SK-N-SH (cell line): ENCODE measurements at regions not wholly inside any gene's neighbourhood (a gene's known extent, or its start where the extent isn't known, plus 50 kb on each side); places are given as distances from the start of the nearest gene placed in this dataset.

Experiments used
- CTCF ChIA-PET: fragments of 300-600, 350-600 bp; formaldehyde crosslinking; extraction: SDS; loops from one replicate; lab custom pipeline; 2021; lab: Yijun Ruan, JAX
- POLR2A ChIA-PET: fragments of 350-600 bp; sonication (Branson Sonifier 250); formaldehyde crosslinking; extraction: SDS; loops from one replicate; lab custom pipeline; 2020; ENCODE audit warnings: antibody characterized with exemption, inconsistent platforms; lab: Yijun Ruan, JAX
- DNase-seq: peaks from one replicate; pipeline ENCODE4 v3.0.0; 2012
- H2AFZ ChIP-seq: fragments of 200-600 bp; sonication (generic); 2 replicates; pipeline ENCODE4 v1.8.1; 2016; ENCODE audit warnings: antibody characterized with exemption, mild to moderate bottlenecking, low read depth
- H3F3A ChIP-seq: fragments of 200-600 bp; sonication (generic); replicated peaks from 2 replicates; pipeline ENCODE3; 2016; ENCODE audit warnings: antibody characterized with exemption, mild to moderate bottlenecking; ENCODE audit not compliant: insufficient read depth
- H3K27ac ChIP-seq, 2 experiments: fragments of 200-500 bp in 1 of 2; fragments of 200-600 bp in 1 of 2; sonication (Bioruptor generic) in 1 of 2; sonication (generic), shearing (Covaris generic) in 1 of 2; 2 replicates each; pipeline versions ENCODE4 v1.5.1 to v1.6.1; 2014 to 2016; ENCODE audit warnings: low read depth in 2 of 2, inconsistent platforms in 1 of 2, low read length in 1 of 2, mild to moderate bottlenecking in 1 of 2, mixed read lengths in 1 of 2
- H3K27me3 ChIP-seq: fragments of 200-600 bp; sonication (generic), shearing (Covaris generic); 2 replicates; pipeline ENCODE4 v1.6.1; 2016; ENCODE audit warnings: mixed run types; ENCODE audit not compliant: insufficient read depth
- H3K36me3 ChIP-seq, 2 experiments: fragments of 200-500 bp in 1 of 2; fragments of 200-600 bp in 1 of 2; sonication (Bioruptor generic) in 1 of 2; sonication (generic) in 1 of 2; replicated peaks in 1 of 2; 2 replicates each; pipeline versions ENCODE3 to v1.5.1; 2014 to 2016; ENCODE audit warnings: low read length in 1 of 2, mild to moderate bottlenecking in 1 of 2; ENCODE audit not compliant: insufficient read depth in 2 of 2, control insufficient read depth in 1 of 2
- H3K4me1 ChIP-seq, 2 experiments: fragments of 200-500 bp in 1 of 2; fragments of 200-600 bp in 1 of 2; sonication (Bioruptor generic) in 1 of 2; sonication (generic), shearing (Covaris generic) in 1 of 2; 2 replicates each; pipeline versions ENCODE4 v1.5.1 to v1.6.1; 2014 to 2016; ENCODE audit warnings: low read depth in 1 of 2, low read length in 1 of 2, mixed run types in 1 of 2; ENCODE audit not compliant: insufficient read depth in 2 of 2, control insufficient read depth in 1 of 2
- H3K4me2 ChIP-seq: fragments of 200-600 bp; sonication (generic), shearing (Covaris generic); 2 replicates; pipeline ENCODE4 v1.6.1; 2017; ENCODE audit warnings: mixed run types
- H3K4me3 ChIP-seq, 2 experiments: fragments of 200-500 bp in 1 of 2; fragments of 200-600 bp in 1 of 2; sonication (Bioruptor generic) in 1 of 2; sonication (generic), shearing (Covaris generic) in 1 of 2; 2 replicates each; pipeline versions ENCODE4 v1.5.1 to v1.8.1; 2014 to 2016; ENCODE audit warnings: low read depth in 2 of 2, inconsistent platforms in 1 of 2, low read length in 1 of 2, mild to moderate bottlenecking in 1 of 2, mixed read lengths in 1 of 2, moderate library complexity in 1 of 2
- H3K79me2 ChIP-seq: fragments of 200-600 bp; sonication (generic); 2 replicates; pipeline ENCODE4 v1.8.1; 2017; ENCODE audit warnings: mild to moderate bottlenecking; ENCODE audit not compliant: insufficient read depth
- H3K9ac ChIP-seq: fragments of 200-600 bp; sonication (generic); 2 replicates; pipeline ENCODE4 v1.6.1; 2017; ENCODE audit warnings: mixed run types
- H3K9me2 ChIP-seq: fragments of 200-600 bp; sonication (generic); 2 replicates; pipeline ENCODE4 v1.6.1; 2017; ENCODE audit warnings: mixed run types
- H3K9me3 ChIP-seq: fragments of 200-600 bp; sonication (generic); 2 replicates; pipeline ENCODE4 v1.6.1; 2017; ENCODE audit warnings: mixed run types, mild to moderate bottlenecking, moderate library complexity
- H4K20me1 ChIP-seq: fragments of 200-600 bp; sonication (generic); 2 replicates; pipeline ENCODE4 v1.6.1; 2017; ENCODE audit warnings: mild to moderate bottlenecking, mixed run types; ENCODE audit not compliant: insufficient read depth
- ELF1 ChIP-seq: IDR thresholded peaks from 2 replicates; pipeline ENCODE4 v1.4.0; 2012
- FOSL2 ChIP-seq: IDR thresholded peaks from 2 replicates; pipeline ENCODE4 v1.4.0; 2012; ENCODE audit warnings: low read depth, mild to moderate bottlenecking, moderate library complexity, borderline replicate concordance
- FOXJ3 ChIP-seq: sonication (generic); formaldehyde crosslinking; IDR thresholded peaks from 2 replicates; pipeline ENCODE4 v1.5.1; 2020; ENCODE audit warnings: mild to moderate bottlenecking, missing genetic modification reagents
- FOXM1 ChIP-seq: IDR thresholded peaks from 2 replicates; pipeline ENCODE4 v1.4.0; 2012; ENCODE audit warnings: low read depth, mild to moderate bottlenecking
- GABPA ChIP-seq: IDR thresholded peaks from 2 replicates; pipeline ENCODE4 v1.4.0; 2012; ENCODE audit warnings: low read depth, mild to moderate bottlenecking
- IRF3 ChIP-seq: fragments of 150-350 bp; IDR thresholded peaks from 2 replicates; pipeline ENCODE4 v1.6.1; 2016; ENCODE audit warnings: mild to moderate bottlenecking, low read depth, low read length
- MEF2A ChIP-seq: IDR thresholded peaks from 2 replicates; pipeline ENCODE4 v1.4.0; 2012; ENCODE audit warnings: low read depth, borderline replicate concordance
- NFIC ChIP-seq: IDR thresholded peaks from 2 replicates; pipeline ENCODE4 v1.4.0; 2012; ENCODE audit warnings: borderline replicate concordance
- NRF1 ChIP-seq: IDR thresholded peaks from 2 replicates; pipeline ENCODE4 v1.6.1; 2012; ENCODE audit warnings: low read depth, mild to moderate bottlenecking, low read length
- RAD21 ChIP-seq: IDR thresholded peaks from 2 replicates; pipeline ENCODE4 v1.6.1; 2012; ENCODE audit warnings: mild to moderate bottlenecking, low read length
- REST ChIP-seq: IDR thresholded peaks from 2 replicates; pipeline ENCODE4 v1.6.1; 2012; ENCODE audit warnings: mild to moderate bottlenecking, low read depth, low read length, moderate library complexity
- RFX5 ChIP-seq: IDR thresholded peaks from 2 replicates; pipeline ENCODE4 v1.6.1; 2012; ENCODE audit warnings: mild to moderate bottlenecking, improper control_type of control experiment, low read length
- SMC3 ChIP-seq: IDR thresholded peaks from 2 replicates; pipeline ENCODE4 v1.6.1; 2012; ENCODE audit warnings: low read depth, low read length, improper control_type of control experiment
- TCF12 ChIP-seq: IDR thresholded peaks from 2 replicates; pipeline ENCODE4 v1.4.0; 2012
- TEAD4 ChIP-seq: IDR thresholded peaks from 2 replicates; pipeline ENCODE4 v1.4.0; 2012; ENCODE audit warnings: mild to moderate bottlenecking, borderline replicate concordance; ENCODE audit not compliant: insufficient read depth
- ZBTB33 ChIP-seq: IDR thresholded peaks from 2 replicates; pipeline ENCODE4 v1.4.0; 2012; ENCODE audit warnings: low read depth, borderline replicate concordance
- WGBS: methylation state at CpG from one replicate; pipeline ENCODE4 v1.1.6; 2017; ENCODE audit warnings: low lambda C conversion rate; 5-methylcytosine and 5-hydroxymethylcytosine counted together
- TF ChIP-seq, protein P1 (sequence below): IDR thresholded peaks from 2 replicates; pipeline ENCODE4 v1.4.0; 2012; ENCODE audit warnings: low read depth, borderline replicate concordance

- H3K4me3 ChIP-seq = no peak overlapping the region
- POLR2A ChIA-PET = no interaction called here
- H3F3A ChIP-seq = peaks cover 46% of the 10 kb centered on the region
- CTCF ChIA-PET = no interaction called here
- no peak overlapping the region for H3K27ac ChIP-seq
- H3K79me2 ChIP-seq = peaks cover 4% of the 10 kb centered on the region; the same call in 1 of the 2 replicates
- no peaks in the 10 kb centered on the region for H3K9me3 ChIP-seq
- H3K36me3 ChIP-seq = peaks cover 0 to 5% of the 10 kb centered on the region in 2 experiments
- no peak overlapping the region for H3K4me2 ChIP-seq
- WGBS = 25% methylated on average over 1 of the region's 1 CpG
- no peaks in the 10 kb centered on the region for H4K20me1 ChIP-seq
- no peak for DNase-seq
- TF ChIP-seq MEF2A (no peak), IRF3 (no peak), FOSL2 (no peak), TEAD4 (no peak), SMC3 (no peak), GABPA (no peak), NRF1 (no peak), TCF12 (no peak), ZBTB33 (no peak)
- TF ChIP-seq, protein P1, sequence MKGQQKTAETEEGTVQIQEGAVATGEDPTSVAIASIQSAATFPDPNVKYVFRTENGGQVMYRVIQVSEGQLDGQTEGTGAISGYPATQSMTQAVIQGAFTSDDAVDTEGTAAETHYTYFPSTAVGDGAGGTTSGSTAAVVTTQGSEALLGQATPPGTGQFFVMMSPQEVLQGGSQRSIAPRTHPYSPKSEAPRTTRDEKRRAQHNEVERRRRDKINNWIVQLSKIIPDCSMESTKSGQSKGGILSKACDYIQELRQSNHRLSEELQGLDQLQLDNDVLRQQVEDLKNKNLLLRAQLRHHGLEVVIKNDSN = no peak
- TF ChIP-seq, all 33 proteins: peak for 0
- no peaks in the 10 kb centered on the region for H3K9me2 ChIP-seq
- H3K4me1 ChIP-seq = peaks cover 2 to 7% of the 10 kb centered on the region in 2 experiments; a peak in 2 of 4 replicates
- no peak overlapping the region for H3K9ac ChIP-seq
- H2AFZ ChIP-seq = no peak overlapping the region
- no peaks in the 10 kb centered on the region for H3K27me3 ChIP-seq
Measured at GRCh38 chr1:170866646-170867045, 68.7 kb upstream of the MROH9 start.

- H3K9me3 ChIP-seq = no peaks in the 10 kb centered on the region
- peak overlapping the region; percentile 64; the same call in 1 of the 2 replicates for H2AFZ ChIP-seq
- WGBS = 39% methylated on average over 3 of the region's 3 CpGs
- peaks cover 26% of the 10 kb centered on the region for H3F3A ChIP-seq
- no peak overlapping the region for H3K4me3 ChIP-seq
- POLR2A ChIA-PET = no interaction called here
- CTCF ChIA-PET = no interaction called here
- peak overlapping the region; percentile 9; the same call in 1 of the 2 replicates for H3K9ac ChIP-seq
- H3K4me2 ChIP-seq = peak overlapping the region; percentile 46
- H3K27ac ChIP-seq = peak overlapping the region in 1 of 2 experiments; percentile 75; a peak in 2 of 4 replicates
- TF ChIP-seq SMC3 (no peak), NFIC (no peak), RAD21 (no peak), RFX5 (no peak), TEAD4 (no peak), ELF1 (no peak), FOXJ3 (CRISPR knock-in tag) (no peak), REST (no peak), FOXM1 (no peak)
- peaks cover 0 to 23% of the 10 kb centered on the region in 2 experiments; a peak in 3 of 4 replicates for H3K4me1 ChIP-seq
- no peaks in the 10 kb centered on the region for H3K9me2 ChIP-seq
- peaks cover 8% of the 10 kb centered on the region; the same call in 1 of the 2 replicates for H3K79me2 ChIP-seq
- no peaks in the 10 kb centered on the region for H4K20me1 ChIP-seq
- H3K27me3 ChIP-seq = no peaks in the 10 kb centered on the region
- no peak for DNase-seq
- H3K36me3 ChIP-seq = no peaks in the 10 kb centered on the region
Measured at GRCh38 chr1:170871868-170872267, 63.5 kb upstream of the MROH9 start.
